PC-9 (cell line): ENCODE measurements at regions not wholly inside any gene's neighbourhood (a gene's known extent, or its start where the extent isn't known, plus 50 kb on each side); places are given as distances from the start of the nearest gene placed in this dataset.

Experiments used
- CTCF ChIP-seq: fragments of 200-600 bp; sonication (generic); conservative IDR thresholded peaks from 2 replicates; pipeline ENCODE4 v1.6.1; 2017; ENCODE audit warnings: mixed run types, antibody characterized with exemption, mild to moderate bottlenecking, moderate library complexity
- EZH2 ChIP-seq: fragments of 200-600 bp; sonication (generic); IDR thresholded peaks from 2 replicates; pipeline ENCODE4 v1.8.0; 2017; ENCODE audit warnings: antibody characterized with exemption, low read depth

GRCh38 chr20:61025536-61025935 lies 226.5 kb upstream of the CDH4 start:
- TF ChIP-seq CTCF: no peak
- TF ChIP-seq EZH2: no peak
